Uterus (tissue), 3 donors: ENCODE measurements at regions not wholly inside any gene's neighbourhood (a gene's known extent, or its start where the extent isn't known, plus 50 kb on each side); places are given as distances from the start of the nearest gene placed in this dataset.

ENCODE experiments used
- DNase-seq, 2 donors: peaks; one replicate each; pipeline ENCODE4 v3.0.0-alpha.2; 2019 to 2020
- H3K27ac ChIP-seq, 2 donors: fragments of 200-600 bp; sonication (generic); 1 replicate in 1 of 2; 2 replicates in 1 of 2; pipeline ENCODE4 v1.5.1; 2016 to 2018
- H3K27me3 ChIP-seq, 2 donors: fragments of 200-600 bp; sonication (generic); one replicate each; pipeline ENCODE4 v1.5.1; 2018 to 2019; ENCODE audit warnings: control low read depth in 1 of 2
- H3K36me3 ChIP-seq, 2 donors: fragments of 200-600 bp; sonication (generic); one replicate each; pipeline ENCODE4 v1.5.1; 2019; ENCODE audit warnings: control low read depth in 1 of 2
- H3K4me1 ChIP-seq, 2 donors: fragments of 200-600 bp; sonication (generic); one replicate each; pipeline ENCODE4 v1.5.1; 2018 to 2019; ENCODE audit warnings: control low read depth in 1 of 2
- H3K4me3 ChIP-seq, 2 donors: fragments of 200-600 bp; sonication (generic); 1 replicate in 1 of 2; 2 replicates in 1 of 2; pipeline ENCODE4 v1.5.1; 2018 to 2019; ENCODE audit warnings: mild to moderate bottlenecking in 1 of 2
- H3K9me3 ChIP-seq, 2 donors: fragments of 200-600 bp; sonication (generic); one replicate each; pipeline ENCODE4 v1.5.1; 2019; ENCODE audit warnings: control low read depth in 1 of 2
- CTCF ChIP-seq, 4 experiments: fragments of 200-600 bp in 2 of 4; fragments of 450-650 bp in 2 of 4; sonication (generic) in 2 of 4; IDR thresholded peaks; one replicate each; pipeline ENCODE4 v1.5.1; 2016 to 2019; ENCODE audit warnings: antibody characterized with exemption in 4 of 4, mild to moderate bottlenecking in 2 of 4, moderate library complexity in 1 of 4
- POLR2A ChIP-seq, 2 donors: fragments of 450-650 bp; IDR thresholded peaks; one replicate each; pipeline ENCODE4 v1.6.1; 2016; ENCODE audit warnings: antibody characterized with exemption in 2 of 2, mild to moderate bottlenecking in 1 of 2, moderate library complexity in 1 of 2
- intact Hi-C: fragments of 100-400 bp; cut with DNase I; formaldehyde crosslinking; loops from one replicate; pipeline ENCODE4 v1.15.1; 2023; ENCODE audit warnings: low total_unique reads
- donor health status: DM: yes; HTN: yes; CAD: no.

DNA sequence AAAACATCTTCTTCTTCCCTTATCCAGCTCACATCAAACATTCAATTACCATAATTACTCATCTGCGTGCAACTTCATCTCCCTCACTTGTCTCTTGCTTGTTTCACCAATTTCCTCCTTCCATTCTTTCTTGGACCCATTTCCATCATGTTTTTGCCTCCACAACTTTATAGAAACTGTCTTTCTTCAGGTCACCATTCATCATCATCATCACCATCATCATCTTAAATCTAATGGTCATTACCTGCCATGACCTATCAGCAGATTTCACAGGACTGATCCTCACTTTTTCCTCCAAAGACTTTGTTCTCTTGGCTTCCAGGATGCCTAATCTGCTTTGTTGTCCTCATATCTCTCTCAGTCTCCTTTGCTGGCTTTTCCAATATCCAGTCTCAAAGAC, 495.6 kb downstream of the DNAH5 start:
- Histone ChIP-seq H3K4me1 (no peaks in the 10 kb centered on the region), H3K27ac (no peak overlapping the region), H3K27me3 (no peaks in the 10 kb centered on the region), H3K9me3 (no peaks in the 10 kb centered on the region), H3K36me3 (no peaks in the 10 kb centered on the region), H3K4me3 (no peak overlapping the region)
- intact Hi-C loops, result no loop called here
- TF ChIP-seq POLR2A (IDR thresholded peaks at IDR 0.05), result no peak
- no peak for TF ChIP-seq CTCF (IDR thresholded peaks at IDR 0.05)
- DNase-seq, result no peak

DNA sequence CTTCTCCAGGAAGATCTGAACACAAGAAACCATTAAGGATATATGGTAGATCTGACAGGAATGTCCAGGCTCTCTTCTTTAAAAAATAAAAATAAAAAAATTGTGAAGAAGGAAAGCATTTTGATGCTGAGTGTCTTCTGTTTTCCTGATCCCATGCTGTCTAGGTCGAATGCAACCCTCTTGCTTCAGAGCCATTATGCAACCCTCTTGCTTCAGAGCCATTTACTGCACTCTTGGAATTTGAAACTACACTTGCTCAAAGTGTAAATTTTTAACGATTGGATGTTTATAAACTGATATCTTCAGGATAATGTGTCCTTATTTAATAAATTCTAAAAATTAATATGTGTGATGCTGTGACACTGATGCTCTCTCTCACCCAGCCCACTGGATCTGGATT, 505.1 kb downstream of the DNAH5 start:
- no peaks in the 10 kb centered on the region for H3K4me1 ChIP-seq
- no peak overlapping the region for H3K4me3 ChIP-seq
- intact Hi-C loops, result no loop called here
- H3K27ac ChIP-seq, result no peak overlapping the region
- DNase-seq, result no peak
- H3K36me3 ChIP-seq, result no peaks in the 10 kb centered on the region
- TF ChIP-seq CTCF (IDR thresholded peaks at IDR 0.05), result no peak
- TF ChIP-seq POLR2A (IDR thresholded peaks at IDR 0.05), result no peak
- H3K27me3 ChIP-seq, result no peaks in the 10 kb centered on the region
- no peaks in the 10 kb centered on the region for H3K9me3 ChIP-seq

- intact Hi-C loops, result no loop called here
- H3K4me3 ChIP-seq, result no peak overlapping the region
- H3K27me3 ChIP-seq, result no peaks in the 10 kb centered on the region
- DNase-seq, result no peak
- no peaks in the 10 kb centered on the region for H3K36me3 ChIP-seq
- no peak overlapping the region for H3K27ac ChIP-seq
- no peaks in the 10 kb centered on the region for H3K4me1 ChIP-seq
- TF ChIP-seq CTCF (IDR thresholded peaks at IDR 0.05), result no peak
- no peak for TF ChIP-seq POLR2A (IDR thresholded peaks at IDR 0.05)
- H3K9me3 ChIP-seq, result no peaks in the 10 kb centered on the region
Observed at GRCh38 chr5:13427827-13428557, 516.5 kb downstream of the DNAH5 start.

- intact Hi-C loops, result no loop called here
- no peaks in the 10 kb centered on the region for H3K9me3 ChIP-seq
- no peak overlapping the region for H3K27ac ChIP-seq
- H3K27me3 ChIP-seq, result no peaks in the 10 kb centered on the region
- no peaks in the 10 kb centered on the region for H3K4me1 ChIP-seq
- H3K4me3 ChIP-seq, result no peak overlapping the region
- H3K36me3 ChIP-seq, result no peaks in the 10 kb centered on the region
- DNase-seq, result no peak
- TF ChIP-seq POLR2A (IDR thresholded peaks at IDR 0.05), result no peak
- no peak for TF ChIP-seq CTCF (IDR thresholded peaks at IDR 0.05)
Observed at GRCh38 chr5:13412040-13412595, 532.4 kb downstream of the DNAH5 start.

DNA sequence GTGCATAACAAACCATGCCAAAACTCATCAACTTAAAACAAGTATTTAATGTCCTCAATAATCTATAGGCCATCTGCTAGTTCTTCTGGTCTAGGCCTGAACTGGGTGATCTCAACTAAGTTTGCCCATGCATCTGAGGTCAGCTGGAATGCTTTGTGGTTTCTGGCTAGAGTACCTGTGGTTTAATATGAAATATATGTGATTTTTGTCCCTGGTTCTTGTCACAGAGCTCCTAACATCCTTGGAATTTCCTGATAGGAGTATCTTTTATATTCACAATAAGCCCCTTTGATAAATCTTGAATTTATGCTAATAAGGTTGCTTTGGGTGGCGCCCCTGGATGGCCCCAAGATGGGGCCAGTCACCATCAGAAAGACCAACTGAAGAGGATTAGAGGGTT, 535.9 kb downstream of the DNAH5 start:
- H3K4me1 ChIP-seq, result no peaks in the 10 kb centered on the region
- no peaks in the 10 kb centered on the region for H3K27me3 ChIP-seq
- no peaks in the 10 kb centered on the region for H3K9me3 ChIP-seq
- no peak overlapping the region for H3K27ac ChIP-seq
- no peak for DNase-seq
- no peak for TF ChIP-seq CTCF (IDR thresholded peaks at IDR 0.05)
- TF ChIP-seq POLR2A (IDR thresholded peaks at IDR 0.05), result no peak
- H3K4me3 ChIP-seq, result no peak overlapping the region
- H3K36me3 ChIP-seq, result no peaks in the 10 kb centered on the region
- intact Hi-C loops, result no loop called here
